SK-N-SH (cell line): ENCODE measurements at regions not wholly inside any gene's neighbourhood (a gene's known extent, or its start where the extent isn't known, plus 50 kb on each side); places are given as distances from the start of the nearest gene placed in this dataset.

ENCODE experiments used
- CHD2 ChIP-seq: fragments of 150-350 bp; IDR thresholded peaks from 2 replicates; pipeline ENCODE4 v1.6.1; 2018; ENCODE audit warnings: low read length; ENCODE audit not compliant: partially characterized antibody
- CTCF ChIP-seq: fragments of 200-600 bp; sonication (generic); IDR thresholded peaks from 2 replicates; pipeline ENCODE4 v1.6.1; 2017; ENCODE audit warnings: antibody characterized with exemption, mild to moderate bottlenecking, moderate library complexity
- ELF1 ChIP-seq: IDR thresholded peaks from 2 replicates; pipeline ENCODE4 v1.4.0; 2012
- FOXM1 ChIP-seq: IDR thresholded peaks from 2 replicates; pipeline ENCODE4 v1.4.0; 2012; ENCODE audit warnings: low read depth, mild to moderate bottlenecking
- GABPA ChIP-seq: IDR thresholded peaks from 2 replicates; pipeline ENCODE4 v1.4.0; 2012; ENCODE audit warnings: low read depth, mild to moderate bottlenecking
- GATA2 ChIP-seq: sonication (generic); formaldehyde crosslinking; IDR thresholded peaks from 2 replicates; pipeline ENCODE4 v1.5.0; 2020; ENCODE audit warnings: mild to moderate bottlenecking, missing genetic modification reagents
- MEF2A ChIP-seq: IDR thresholded peaks from 2 replicates; pipeline ENCODE4 v1.4.0; 2012; ENCODE audit warnings: low read depth, borderline replicate concordance
- NFIC ChIP-seq: IDR thresholded peaks from 2 replicates; pipeline ENCODE4 v1.4.0; 2012; ENCODE audit warnings: borderline replicate concordance
- POLR2AphosphoS5 ChIP-seq: IDR thresholded peaks from 2 replicates; pipeline ENCODE4 v1.6.1; 2012; ENCODE audit warnings: low read depth, low read length
- REST ChIP-seq: IDR thresholded peaks from 2 replicates; pipeline ENCODE4 v1.6.1; 2012; ENCODE audit warnings: mild to moderate bottlenecking, low read depth, low read length, moderate library complexity
- SIN3A ChIP-seq: IDR thresholded peaks from 2 replicates; pipeline ENCODE4 v1.6.1; 2012; ENCODE audit warnings: low read depth, mild to moderate bottlenecking, low read length, moderate library complexity, borderline replicate concordance
- TAF1 ChIP-seq: IDR thresholded peaks from 2 replicates; pipeline ENCODE4 v1.6.1; 2012; ENCODE audit warnings: low read depth, mild to moderate bottlenecking, low read length, moderate library complexity, borderline replicate concordance
- YY1 ChIP-seq: IDR thresholded peaks from 2 replicates; pipeline ENCODE4 v1.4.0; 2012; ENCODE audit warnings: low read depth, mild to moderate bottlenecking
- TF ChIP-seq, protein P1 (sequence below): IDR thresholded peaks from 2 replicates; pipeline ENCODE4 v1.4.0; 2012; ENCODE audit warnings: low read depth

DNA sequence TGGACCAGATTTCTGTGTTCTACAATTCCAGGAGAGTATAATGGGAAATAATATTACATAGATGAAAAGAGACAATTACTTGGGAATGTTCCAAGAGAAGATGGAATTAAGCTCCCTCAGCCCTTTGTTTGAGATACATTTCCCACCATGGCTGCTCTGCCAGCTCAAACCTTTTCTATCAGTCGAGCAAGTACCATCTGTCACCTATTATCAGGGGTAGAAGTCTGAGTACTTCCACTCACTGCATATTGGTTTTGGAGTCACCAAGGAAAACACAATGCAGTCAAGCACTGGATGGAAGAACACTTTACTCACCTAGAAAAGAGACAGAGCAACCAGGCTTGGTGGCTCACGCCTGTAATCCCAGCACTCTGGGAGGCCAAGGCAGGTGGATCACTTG lies 270.4 kb upstream of the FAR2 start:
- TF ChIP-seq CTCF (no peak), GABPA (no peak), TAF1 (no peak), GATA2 (CRISPR knock-in tag) (no peak), SIN3A (no peak), FOXM1 (no peak), ELF1 (no peak), REST (no peak), CHD2 (no peak), YY1 (no peak), POLR2AphosphoS5 (no peak), MEF2A (no peak), NFIC (peak; percentile 20; the same call in 1 of the 2 replicates)
- TF ChIP-seq, protein P1, sequence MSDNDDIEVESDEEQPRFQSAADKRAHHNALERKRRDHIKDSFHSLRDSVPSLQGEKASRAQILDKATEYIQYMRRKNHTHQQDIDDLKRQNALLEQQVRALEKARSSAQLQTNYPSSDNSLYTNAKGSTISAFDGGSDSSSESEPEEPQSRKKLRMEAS: no peak
